H1 (cell line): ENCODE measurements at regions not wholly inside any gene's neighbourhood (a gene's known extent, or its start where the extent isn't known, plus 50 kb on each side); places are given as distances from the start of the nearest gene placed in this dataset.

Source experiments
- BRCA1 ChIP-seq: IDR thresholded peaks from 2 replicates; pipeline ENCODE4 v1.6.1; 2012; ENCODE audit warnings: low read depth, low read length, improper control_type of control experiment
- GABPA ChIP-seq: IDR thresholded peaks from 2 replicates; pipeline ENCODE4 v1.6.1; 2011; ENCODE audit warnings: mild to moderate bottlenecking, low read length, moderate library complexity, borderline replicate concordance; ENCODE audit not compliant: insufficient read depth
- NRF1 ChIP-seq: IDR thresholded peaks from 2 replicates; pipeline ENCODE4 v1.6.1; 2011; ENCODE audit warnings: mild to moderate bottlenecking, low read depth, low read length, improper control_type of control experiment
- PHF8 ChIP-seq: fragments of 200-600 bp; sonication (generic); conservative IDR thresholded peaks from 2 replicates; pipeline ENCODE4 v1.7.1; 2012; ENCODE audit warnings: low read depth, mild to moderate bottlenecking, inconsistent platforms, low read length, moderate library complexity
- POLR2A ChIP-seq, 2 experiments: IDR thresholded peaks; 1 replicate in 1 of 2; 2 replicates in 1 of 2; pipeline ENCODE4 v1.6.1; 2011; ENCODE audit warnings: low read depth in 2 of 2, low read length in 2 of 2, mild to moderate bottlenecking in 2 of 2; ENCODE audit errors: control extremely low read depth in 1 of 2
- POLR2AphosphoS5 ChIP-seq: IDR thresholded peaks from 2 replicates; pipeline ENCODE4 v1.6.1; 2011; ENCODE audit warnings: low read depth, low read length
- SAP30 ChIP-seq: fragments of 300-600 bp; sonication (generic); IDR thresholded peaks from 2 replicates; pipeline ENCODE4 v1.7.1; 2012; ENCODE audit warnings: low read length, moderate library complexity, mild to moderate bottlenecking, inconsistent platforms; ENCODE audit not compliant: insufficient read depth, insufficient replicate concordance
- SIRT6 ChIP-seq: IDR thresholded peaks from one replicate; pipeline ENCODE4 v1.7.1; 2012; ENCODE audit warnings: low read length, inconsistent platforms
- SP1 ChIP-seq: IDR thresholded peaks from 2 replicates; pipeline ENCODE4 v1.6.1; 2011; ENCODE audit warnings: low read depth, low read length
- TF ChIP-seq, protein P1 (sequence below), 3 experiments: IDR thresholded peaks; 1 replicate in 2 of 3; 2 replicates in 1 of 3; pipeline versions ENCODE4 v1.5.1 to v1.6.1; 2011; ENCODE audit warnings: low read length in 3 of 3, mild to moderate bottlenecking in 3 of 3, inconsistent platforms in 2 of 3, low read depth in 1 of 3, moderate library complexity in 1 of 3; ENCODE audit not compliant: insufficient read depth in 1 of 3; ENCODE audit errors: control extremely low read depth in 1 of 3
- TF ChIP-seq, protein P2 (sequence below): IDR thresholded peaks from 2 replicates; pipeline ENCODE4 v1.6.1; 2012; ENCODE audit warnings: inconsistent platforms

DNA sequence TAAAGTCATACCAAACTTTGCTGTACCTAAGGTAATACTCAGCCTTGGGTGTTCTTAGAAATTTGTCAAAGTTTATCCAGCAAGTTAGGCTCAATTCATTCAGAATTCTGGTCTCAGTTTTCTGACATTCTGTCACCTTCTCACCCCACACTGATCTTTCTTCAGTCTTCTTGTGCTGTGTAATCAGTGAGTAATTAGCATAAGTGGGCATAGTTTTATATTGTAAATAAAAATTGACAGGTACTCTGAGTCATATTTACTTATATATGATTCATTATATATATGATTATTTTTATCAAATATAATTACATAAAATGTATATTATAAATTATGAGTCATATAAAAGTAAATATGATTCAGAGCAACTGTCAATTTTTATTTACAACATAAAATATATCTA is 170.9 kb upstream of the MAGI2 start:
- TF ChIP-seq POLR2AphosphoS5: no peak
- no peak for TF ChIP-seq SP1
- TF ChIP-seq SIRT6: no peak
- TF ChIP-seq NRF1: no peak
- no peak for TF ChIP-seq POLR2A (IDR thresholded peaks at IDR 0.05; ENCODE audit: control extremely low read depth in 1 of 2, low read depth in 2 of 2, low read length in 2 of 2)
- no peak for TF ChIP-seq SAP30
- TF ChIP-seq, protein P1, sequence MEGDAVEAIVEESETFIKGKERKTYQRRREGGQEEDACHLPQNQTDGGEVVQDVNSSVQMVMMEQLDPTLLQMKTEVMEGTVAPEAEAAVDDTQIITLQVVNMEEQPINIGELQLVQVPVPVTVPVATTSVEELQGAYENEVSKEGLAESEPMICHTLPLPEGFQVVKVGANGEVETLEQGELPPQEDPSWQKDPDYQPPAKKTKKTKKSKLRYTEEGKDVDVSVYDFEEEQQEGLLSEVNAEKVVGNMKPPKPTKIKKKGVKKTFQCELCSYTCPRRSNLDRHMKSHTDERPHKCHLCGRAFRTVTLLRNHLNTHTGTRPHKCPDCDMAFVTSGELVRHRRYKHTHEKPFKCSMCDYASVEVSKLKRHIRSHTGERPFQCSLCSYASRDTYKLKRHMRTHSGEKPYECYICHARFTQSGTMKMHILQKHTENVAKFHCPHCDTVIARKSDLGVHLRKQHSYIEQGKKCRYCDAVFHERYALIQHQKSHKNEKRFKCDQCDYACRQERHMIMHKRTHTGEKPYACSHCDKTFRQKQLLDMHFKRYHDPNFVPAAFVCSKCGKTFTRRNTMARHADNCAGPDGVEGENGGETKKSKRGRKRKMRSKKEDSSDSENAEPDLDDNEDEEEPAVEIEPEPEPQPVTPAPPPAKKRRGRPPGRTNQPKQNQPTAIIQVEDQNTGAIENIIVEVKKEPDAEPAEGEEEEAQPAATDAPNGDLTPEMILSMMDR (IDR thresholded peaks at IDR 0.05; ENCODE audit: control extremely low read depth in 1 of 3, insufficient read depth in 1 of 3, low read depth in 1 of 3, low read length in 3 of 3): no peak
- TF ChIP-seq, protein P2, sequence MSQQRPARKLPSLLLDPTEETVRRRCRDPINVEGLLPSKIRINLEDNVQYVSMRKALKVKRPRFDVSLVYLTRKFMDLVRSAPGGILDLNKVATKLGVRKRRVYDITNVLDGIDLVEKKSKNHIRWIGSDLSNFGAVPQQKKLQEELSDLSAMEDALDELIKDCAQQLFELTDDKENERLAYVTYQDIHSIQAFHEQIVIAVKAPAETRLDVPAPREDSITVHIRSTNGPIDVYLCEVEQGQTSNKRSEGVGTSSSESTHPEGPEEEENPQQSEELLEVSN: no peak
- TF ChIP-seq GABPA: no peak
- no peak for TF ChIP-seq BRCA1
- no peak for TF ChIP-seq PHF8
